Glomerular endothelial cell (primary cell): ENCODE measurements at regions not wholly inside any gene's neighbourhood (a gene's known extent, or its start where the extent isn't known, plus 50 kb on each side); places are given as distances from the start of the nearest gene placed in this dataset.
A peak's percentile ranks its signal among the peaks of the same experiment; 100 is the strongest.

Source experiments
- DNase-seq: peaks from one replicate; pipeline ENCODE4 v3.0.0-alpha.2; 2011; ENCODE audit warnings: low read depth, low spot score; ENCODE audit errors: extremely low read depth

DNA sequence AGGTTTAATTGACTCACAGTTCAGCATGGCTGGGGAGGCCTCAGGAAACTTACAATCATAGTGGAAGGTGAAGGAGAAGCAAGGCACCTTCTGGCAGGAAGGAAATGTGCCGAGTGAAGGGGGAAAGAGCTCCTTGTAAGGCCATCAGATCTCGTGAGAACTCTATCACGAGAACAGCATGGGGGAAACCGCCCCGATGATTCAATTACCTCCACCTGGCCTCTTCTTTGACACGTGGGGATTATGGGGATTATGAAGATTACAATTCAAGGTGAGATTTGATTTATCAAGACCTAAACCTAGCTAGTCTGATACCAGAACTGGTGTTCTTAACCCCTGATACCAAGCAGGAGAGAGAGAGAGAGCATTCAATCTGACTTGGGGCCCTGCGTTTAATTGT is 258.7 kb downstream of the PTEN start:
- no peak for DNase-seq

DNA sequence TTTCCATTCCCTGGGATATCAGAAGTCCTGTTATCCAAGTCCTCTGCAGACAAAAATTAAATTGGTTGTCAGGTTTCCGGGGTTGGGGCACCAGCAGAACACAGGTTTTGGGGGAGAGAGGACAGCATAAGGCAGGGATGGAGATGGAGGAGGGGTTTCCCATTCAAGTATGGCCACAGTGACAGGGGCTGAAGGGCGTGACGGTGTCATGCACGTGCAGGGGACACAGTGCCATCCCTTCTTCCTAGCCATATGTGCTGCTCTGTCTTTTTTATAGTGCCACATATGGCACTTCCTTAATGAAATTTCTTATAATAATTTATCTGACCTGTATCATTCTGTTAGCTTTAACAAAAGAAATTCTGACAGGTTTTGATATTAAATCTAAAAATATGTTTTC is 259.2 kb downstream of the PTEN start:
- no peak for DNase-seq

DNA sequence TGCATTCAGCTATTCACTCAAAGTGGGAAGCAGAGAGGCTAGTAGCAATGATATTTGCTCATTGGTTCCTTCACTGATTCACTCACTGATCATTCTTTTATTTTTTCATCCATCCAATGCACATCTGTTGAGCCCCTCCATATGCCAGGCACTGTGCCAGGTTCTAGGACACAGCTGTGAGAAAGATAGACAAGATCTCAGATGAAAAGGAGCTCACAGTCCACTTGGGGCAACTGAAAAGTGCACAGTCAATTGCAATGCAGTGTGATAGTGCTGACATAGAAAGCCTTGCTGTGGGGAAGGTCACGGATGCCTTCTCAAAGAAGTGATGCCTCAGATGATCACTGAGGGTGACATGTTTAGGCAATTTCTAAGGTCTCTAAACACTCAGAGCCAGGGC is 262.3 kb downstream of the PTEN start:
- no peak for DNase-seq

DNA sequence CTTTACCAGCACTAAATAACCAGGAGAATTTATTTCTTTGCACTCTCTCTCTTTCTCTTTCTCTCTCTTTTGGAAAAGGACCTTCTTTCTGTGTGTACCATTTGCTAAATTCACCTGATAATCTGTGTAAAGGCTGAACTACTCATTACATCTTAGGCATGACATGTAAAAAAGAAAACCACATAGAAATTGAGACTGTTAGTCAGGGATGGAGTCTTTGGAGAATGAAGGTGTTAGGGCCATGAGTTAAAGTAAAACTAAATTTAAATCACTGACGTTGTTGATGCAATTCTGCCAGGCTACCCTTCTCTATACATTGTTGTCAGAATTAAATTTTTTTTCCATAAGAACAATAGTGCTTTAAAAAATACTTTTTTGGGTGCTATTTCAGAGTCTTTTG is 263.3 kb downstream of the PTEN start:
- no peak for DNase-seq

DNA sequence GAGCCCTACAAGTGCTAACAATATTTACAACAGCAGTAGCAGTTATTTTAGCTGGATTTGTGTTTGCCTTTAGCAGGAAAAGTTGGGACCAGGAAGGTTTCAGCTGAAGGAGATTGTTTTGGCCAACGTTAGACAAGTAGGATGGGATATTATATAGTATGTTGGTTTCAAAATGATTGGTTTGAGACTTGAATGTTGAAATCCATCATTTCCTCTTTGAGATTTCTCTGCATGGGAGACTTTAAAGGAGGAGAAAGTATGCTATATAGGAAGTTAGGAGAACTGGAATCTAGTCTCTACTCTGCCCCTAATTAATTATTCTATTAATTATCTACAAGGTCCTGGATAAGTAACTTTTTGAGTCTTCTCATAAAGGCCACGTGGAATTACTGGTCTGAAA is 263.8 kb downstream of the PTEN start:
- DNase-seq = no peak

DNA sequence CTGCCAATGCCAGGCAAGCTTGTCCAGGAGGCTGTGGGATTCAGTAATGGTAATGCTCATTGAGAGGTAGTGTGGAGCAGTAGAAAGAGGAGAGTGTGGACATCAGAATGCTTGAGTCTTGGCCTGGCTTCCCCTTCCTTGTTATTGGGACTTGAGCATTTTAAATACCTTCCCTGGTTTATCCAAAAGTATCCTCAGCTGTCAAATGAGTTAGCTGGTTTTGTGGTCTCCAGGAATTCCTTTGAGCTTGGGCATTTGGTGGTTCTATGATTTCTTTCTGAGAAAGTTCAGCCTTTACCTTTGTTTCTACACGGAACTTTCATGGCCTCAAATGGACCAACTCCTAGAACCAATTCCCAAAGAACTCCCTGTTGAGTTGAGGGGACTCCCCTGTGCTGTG is 264.3 kb downstream of the PTEN start:
- no peak for DNase-seq

DNA sequence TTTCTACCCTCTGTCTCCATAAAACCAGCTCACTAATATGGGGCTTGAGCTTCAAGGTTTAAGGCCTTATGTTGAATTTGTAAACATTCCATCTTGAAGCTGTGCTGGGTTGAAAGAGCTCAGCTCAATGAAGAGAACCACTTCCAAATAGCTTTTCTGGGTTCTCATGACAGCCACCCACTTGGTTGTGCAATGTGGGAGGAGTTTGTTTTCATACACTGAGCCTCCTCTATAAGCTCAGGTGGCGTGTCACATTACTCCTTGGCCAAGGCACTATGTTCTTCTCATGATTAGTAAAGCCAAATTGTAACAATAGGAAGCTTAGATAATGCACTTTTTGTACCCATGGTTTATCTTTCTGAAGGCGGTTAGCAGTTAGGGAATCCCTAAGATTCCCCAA is 265.6 kb downstream of the PTEN start:
- no peak for DNase-seq

DNA sequence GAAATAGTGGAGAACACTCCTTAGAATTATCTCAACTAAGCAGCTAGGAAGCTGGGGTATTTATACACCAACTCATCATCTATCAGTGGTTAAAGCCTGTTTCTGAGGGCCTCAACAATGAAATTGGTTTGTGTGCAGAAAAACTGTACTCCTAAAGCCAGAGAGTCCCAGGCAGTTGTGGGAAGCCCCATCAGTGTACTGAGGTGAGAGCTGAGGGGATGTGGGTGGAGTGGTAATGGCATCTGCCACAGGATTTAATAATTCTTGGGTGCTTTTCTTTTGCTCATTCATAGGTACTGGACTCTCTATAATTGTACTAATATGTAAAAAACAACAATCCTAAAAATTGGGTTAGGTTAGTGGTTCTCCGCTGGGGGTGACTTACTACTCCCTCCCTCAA is 267.5 kb downstream of the PTEN start:
- DNase-seq = no peak

DNA sequence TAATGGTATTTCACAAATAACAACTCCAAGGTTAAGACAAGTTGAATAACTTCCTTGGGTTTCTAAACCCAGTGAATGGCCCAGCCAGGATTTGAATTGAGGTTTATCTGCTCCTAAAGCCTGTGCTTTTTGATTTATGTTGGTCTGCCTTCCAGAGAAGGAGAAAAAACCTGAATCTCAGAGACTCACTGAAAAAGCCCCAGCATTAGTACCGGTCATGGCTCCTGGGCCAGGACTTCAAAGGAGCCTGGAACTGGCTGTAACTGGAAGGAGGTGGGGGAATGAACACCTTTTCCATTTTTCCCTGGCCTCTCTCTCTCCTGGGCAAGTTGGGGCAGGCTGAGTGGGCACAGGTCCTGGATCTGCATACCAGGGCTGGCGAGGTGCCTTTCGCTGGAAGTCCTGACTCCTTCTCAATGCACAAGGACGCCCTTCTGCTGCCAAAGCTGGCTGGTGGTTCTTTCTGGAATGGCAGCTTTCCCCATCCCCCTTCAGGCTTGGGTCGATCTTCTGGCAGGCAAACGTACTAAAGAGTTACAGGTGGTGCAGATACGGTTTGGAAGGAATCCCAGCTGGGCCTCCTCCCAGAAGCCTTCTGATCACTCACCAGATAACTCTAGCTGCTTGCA is 268.2 kb downstream of the PTEN start:
- DNase-seq = no peak

DNA sequence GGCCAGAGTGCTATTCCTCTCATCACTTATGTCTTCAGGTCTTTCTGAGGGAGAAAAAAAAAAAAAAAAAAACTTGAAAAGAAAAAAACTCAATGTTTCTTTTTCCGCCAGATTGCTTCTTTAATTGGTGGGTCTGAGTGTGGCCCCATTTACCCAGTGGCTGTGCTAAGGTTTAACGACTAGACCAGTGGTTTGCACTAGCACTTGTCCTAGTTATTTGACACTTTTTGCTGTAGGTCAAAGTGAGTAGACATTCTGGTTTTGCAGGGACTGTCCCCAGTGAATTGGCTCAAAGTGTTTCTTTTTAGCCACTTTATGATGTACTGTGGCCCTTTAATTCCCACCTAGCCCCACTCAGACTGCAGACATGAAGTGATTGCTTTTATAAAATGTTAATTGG is 273.3 kb downstream of the PTEN start:
- DNase-seq = no peak

DNA sequence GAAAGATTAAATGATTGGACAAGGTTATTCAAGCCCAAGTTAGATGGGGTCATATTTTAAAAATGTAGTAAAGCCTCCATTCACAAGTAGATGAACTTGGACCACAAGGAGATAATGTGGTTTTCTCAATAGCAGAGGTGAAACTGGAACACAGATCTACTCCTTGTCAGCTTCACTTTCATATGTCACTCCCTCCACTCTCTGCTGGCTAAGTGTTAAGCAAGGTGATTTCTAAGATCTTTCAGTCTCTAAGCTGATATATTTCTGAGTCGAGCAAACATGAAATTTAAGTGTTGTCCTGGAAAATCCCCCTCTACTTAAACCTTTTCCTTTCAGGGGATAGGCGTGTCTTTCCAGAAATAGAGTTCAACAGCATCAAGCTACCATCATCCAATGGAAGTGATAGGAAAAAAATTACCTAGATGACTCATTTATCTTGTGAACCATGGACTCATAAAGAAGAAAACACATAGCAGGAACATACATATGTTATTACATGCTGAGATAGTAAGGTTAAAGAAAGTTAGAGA is 275.0 kb downstream of the PTEN start:
- no peak for DNase-seq

DNA sequence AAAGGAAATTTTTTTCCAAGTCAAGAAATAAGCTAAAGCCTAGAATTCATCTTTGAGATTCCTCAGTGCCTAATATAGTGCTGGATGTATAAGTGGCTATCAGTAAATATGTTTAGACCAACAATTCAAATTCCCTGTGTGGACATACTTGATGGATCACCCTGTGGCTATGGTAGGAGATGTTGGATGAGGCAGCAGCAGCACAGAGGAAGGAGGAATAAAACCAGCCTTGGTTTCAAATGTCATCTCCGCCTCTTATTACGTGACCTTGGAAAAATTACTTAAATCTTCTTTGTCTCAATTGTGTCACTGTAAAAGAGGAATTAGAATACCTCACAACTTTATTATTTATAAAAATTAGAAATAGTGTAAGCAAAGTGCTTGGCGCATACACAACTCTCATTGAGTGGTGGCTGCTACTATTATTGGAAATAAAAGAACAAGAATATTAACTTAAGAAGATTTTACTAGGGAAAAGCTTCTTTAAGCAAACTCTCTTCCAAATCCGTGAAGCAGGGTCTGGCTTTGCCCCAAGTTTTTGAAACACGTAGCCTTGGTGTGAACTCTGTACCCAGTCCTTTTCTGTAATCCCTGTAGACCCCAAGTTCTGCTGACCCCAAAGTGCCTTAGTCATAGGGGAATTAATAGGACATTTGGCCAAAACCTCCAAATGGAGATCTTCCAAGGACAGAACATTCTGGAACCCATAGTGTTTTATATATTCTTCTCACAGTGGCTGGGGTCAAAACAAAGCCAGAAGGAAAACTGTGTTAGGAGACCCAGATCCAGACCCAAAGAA is 283.8 kb downstream of the PTEN start:
- DNase-seq = no peak

DNA sequence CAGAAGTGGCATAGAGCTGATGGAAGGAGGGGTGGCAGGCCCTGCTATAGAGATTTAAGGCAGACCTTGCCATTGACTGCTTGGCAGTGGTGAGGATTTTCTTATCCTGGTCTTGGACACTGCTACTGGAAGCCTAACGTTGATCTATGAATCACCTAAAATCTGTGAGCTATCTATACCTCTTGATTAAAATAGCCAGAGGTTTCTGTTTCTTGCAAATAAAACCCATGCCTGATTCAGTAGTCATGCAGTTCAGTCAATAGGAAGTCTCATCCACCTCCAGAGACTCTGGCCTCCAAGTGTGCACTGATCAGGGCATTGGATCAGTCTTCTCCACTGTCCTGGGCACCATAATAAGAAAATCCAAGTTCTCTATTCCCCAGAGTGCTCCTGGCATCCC is 286.5 kb downstream of the PTEN start:
- no peak for DNase-seq

DNA sequence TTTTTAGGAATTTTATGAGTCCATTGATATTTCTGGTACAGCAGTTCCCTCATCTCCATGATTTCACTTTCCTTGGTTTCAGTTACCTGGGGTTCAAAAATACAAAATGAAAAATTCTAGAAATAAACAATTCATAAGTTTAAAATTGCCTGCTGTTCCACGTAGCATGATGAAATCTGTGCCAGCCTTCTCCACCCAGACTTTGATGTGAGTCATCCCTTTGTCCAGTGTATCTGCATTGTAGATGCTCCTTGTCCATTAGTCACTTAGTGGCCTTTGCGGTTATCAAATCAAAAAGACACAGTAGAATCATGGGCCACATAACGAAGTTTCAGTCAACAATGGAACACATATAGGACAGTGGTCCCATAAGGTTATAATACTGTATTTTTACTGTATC is 286.9 kb downstream of the PTEN start:
- DNase-seq = no peak

DNA sequence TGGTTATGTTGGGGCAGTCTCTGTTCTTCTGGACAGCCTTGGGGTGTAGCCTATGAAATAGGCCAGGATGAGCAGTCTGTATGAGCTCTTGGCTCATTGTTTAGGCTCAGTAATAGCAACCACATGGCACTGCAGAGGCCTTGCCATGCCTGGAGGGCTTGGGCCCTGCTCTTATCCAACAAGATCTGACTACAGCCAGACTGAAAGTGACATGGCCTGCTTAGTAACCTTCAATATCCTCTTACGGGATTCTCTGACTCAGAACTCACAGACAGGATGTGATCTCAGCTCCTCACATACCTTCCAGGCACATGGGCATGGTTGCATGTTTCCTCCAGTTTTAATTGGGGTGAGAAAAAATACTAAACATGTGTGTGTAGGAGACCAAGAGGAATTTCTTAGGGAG is 289.3 kb downstream of the PTEN start:
- peak; percentile 88 for DNase-seq

DNA sequence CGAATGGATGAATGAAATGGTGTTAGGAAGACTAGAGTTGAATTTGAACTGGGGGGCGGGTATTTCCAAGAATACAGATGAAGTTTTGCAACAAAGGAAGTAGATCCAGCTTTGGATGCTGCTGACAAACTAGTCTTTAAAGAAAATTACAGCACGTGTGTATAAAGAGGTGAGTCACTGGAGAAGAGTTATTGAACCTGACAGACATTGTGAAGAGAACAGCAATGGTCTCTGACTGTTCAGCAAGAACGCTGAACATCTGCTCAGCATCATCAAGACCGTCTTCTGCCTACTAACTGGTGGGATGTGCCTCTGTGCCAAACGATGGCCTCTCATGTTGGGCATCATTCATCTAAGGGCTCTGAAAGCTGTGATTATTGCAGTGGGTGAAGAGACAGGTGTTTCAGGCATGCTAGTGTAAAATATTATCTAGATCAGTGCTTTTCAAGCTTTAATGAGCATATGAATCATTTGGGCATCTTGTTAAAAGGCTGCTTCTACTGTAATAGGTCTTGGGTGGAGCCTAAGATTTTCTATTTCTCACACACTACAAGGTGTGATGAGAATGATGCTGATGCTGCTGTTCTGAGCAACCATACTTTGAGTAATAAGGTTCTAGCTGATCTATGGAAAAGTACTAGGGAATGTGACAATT is 291.3 kb downstream of the PTEN start:
- DNase-seq = no peak

DNA sequence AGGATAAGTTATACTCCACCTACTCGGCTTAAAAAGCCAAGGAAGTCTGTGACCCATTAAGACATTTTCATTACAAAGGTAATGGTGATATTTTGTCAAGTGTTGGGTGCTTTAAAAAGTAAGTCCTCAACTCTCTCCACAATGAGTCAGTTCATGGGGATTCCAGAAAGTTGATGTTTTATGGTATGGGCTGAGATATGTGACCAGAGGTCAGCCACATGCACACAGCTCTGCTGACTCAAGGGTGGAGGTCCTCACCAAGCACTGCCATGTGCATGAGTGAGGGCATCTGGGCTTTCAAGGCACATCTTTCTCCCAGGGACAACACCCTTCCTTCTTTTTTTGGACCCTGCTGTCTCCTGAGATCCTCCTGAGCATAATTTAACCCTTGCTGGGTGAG is 292.9 kb downstream of the PTEN start:
- no peak for DNase-seq

DNA sequence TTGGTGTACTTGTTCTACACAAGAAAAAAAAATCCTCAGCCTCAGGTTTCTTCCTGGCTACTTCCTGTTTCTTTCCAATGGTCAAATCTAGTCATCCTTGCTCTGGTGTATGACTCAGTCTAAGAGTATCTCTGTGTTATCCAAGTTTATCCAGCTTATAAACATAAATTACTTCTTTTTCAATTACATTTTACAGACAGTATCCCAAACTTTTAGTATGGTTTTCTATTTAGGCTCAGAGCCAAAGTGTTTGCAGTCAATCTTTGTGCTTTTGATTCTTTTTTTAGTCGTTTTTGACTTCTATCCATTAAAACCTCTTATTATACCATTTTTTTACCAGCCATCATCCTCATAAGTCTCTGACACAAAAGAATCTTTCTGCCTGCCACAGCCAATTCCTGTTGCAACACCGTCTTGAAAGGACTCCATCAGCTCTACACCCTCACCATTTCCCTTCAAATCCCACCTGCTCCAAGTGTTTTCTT is 294.6 kb downstream of the PTEN start:
- DNase-seq = no peak

DNA sequence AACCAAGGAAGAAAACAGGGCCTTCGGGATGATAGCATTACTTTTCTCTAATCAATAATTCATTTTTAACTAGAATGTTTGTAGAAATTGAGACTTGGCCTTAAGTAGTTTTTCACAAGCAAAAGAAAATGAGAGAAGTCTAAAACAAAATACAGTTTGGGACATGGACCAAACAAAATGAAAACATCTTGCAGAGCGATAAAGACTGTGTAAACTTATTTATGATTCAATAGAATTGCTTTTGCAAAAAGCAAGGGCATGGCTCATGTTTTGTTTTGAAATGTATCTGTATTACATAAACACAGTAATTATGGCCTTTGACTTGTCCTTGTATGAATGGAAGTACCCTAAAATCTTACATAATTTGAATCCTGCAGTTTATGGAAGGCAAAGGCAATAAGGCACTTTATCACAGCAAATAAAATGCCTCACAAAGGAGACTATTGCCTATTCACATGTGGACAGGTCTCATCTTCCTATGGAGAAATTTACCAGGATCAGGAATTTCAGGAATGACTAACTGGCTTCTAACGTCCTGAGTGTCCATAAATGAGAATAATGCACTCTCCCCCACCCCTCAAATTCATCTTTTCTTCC is 295.2 kb downstream of the PTEN start:
- no peak for DNase-seq

DNA sequence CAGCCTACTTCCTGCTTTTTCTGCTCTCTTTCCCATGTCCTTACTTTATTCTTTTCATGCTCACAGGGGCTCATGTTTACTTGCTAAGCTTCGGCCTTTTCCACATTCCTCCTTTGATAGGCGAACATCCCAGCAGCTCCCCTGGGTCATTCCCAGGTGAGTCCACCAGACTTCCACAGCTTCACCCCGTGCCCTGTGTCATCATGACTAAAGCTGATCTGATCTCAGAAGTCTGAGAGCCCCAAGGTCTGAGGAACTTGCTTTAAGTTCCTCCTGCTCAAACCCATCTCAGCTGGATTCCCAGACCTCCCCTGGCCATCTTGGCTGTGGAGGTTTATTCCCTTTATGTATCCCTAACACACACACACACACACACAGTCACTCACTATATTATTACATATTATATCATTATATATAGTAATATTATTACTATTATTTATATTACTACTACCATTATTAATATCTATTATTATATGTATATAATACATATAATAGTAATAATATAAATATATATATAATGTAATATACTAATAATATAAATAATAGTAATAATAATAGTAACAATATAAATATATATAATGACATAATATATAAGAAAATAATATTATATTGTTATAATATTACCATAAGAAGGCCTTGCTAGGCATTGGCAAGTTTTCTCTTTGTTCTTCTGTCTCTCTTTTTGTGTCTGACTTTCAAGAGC is 295.9 kb downstream of the PTEN start:
- no peak for DNase-seq

DNA sequence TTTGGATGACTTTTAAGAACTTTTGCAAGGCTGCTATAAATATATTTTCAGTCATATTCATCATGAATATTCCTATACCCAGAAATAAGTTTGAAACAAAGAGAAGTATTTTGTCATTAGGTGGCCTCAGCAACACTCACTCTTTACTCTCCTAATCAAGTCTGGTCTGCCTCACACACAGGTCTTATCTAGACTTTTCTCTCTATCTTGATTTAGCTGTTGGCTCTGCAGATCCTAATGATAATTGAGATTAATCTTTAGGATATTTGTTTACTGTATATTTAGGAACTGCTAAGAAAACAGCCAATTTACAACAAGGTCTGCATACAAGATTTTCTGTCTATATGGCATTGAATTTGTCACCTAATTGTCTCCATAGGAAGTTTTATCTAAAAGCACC is 297.6 kb downstream of the PTEN start:
- no peak for DNase-seq
